ENCODE measurements at regions not wholly inside any gene's neighbourhood (a gene's known extent, or its start where the extent isn't known, plus 50 kb on each side); places are given as distances from the start of the nearest gene placed in this dataset.

GRCh38 chr3:148280623-148281242 is 417.0 kb upstream of the AGTR1 start:
- TF ChIP-seq EP300 (IDR thresholded peaks at IDR 0.05) (no peak), EHMT2 (IDR thresholded peaks at IDR 0.05; ENCODE audit: low read depth) (no peak), MYC (IDR thresholded peaks at IDR 0.05; ENCODE audit: borderline replicate concordance, low read length) (no peak), POLR2A (IDR thresholded peaks at IDR 0.05; ENCODE audit: low read length) (no peak), PHF8 (IDR thresholded peaks at IDR 0.05; ENCODE audit: borderline replicate concordance, low read depth) (no peak), MAX (IDR thresholded peaks at IDR 0.05) (no peak), RFX5 (IDR thresholded peaks at IDR 0.05) (no peak), POLR2AphosphoS2 (conservative IDR thresholded peaks at IDR 0.05; ENCODE audit: low read length) (no peak), MAZ (IDR thresholded peaks at IDR 0.05; ENCODE audit: borderline replicate concordance, low read depth, low read length) (no peak)
- TF ChIP-seq, protein P1, sequence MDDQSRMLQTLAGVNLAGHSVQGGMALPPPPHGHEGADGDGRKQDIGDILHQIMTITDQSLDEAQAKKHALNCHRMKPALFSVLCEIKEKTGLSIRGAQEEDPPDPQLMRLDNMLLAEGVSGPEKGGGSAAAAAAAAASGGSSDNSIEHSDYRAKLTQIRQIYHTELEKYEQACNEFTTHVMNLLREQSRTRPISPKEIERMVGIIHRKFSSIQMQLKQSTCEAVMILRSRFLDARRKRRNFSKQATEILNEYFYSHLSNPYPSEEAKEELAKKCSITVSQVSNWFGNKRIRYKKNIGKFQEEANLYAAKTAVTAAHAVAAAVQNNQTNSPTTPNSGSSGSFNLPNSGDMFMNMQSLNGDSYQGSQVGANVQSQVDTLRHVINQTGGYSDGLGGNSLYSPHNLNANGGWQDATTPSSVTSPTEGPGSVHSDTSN (IDR thresholded peaks at IDR 0.05), result no peak
- TF ChIP-seq, protein P2, sequence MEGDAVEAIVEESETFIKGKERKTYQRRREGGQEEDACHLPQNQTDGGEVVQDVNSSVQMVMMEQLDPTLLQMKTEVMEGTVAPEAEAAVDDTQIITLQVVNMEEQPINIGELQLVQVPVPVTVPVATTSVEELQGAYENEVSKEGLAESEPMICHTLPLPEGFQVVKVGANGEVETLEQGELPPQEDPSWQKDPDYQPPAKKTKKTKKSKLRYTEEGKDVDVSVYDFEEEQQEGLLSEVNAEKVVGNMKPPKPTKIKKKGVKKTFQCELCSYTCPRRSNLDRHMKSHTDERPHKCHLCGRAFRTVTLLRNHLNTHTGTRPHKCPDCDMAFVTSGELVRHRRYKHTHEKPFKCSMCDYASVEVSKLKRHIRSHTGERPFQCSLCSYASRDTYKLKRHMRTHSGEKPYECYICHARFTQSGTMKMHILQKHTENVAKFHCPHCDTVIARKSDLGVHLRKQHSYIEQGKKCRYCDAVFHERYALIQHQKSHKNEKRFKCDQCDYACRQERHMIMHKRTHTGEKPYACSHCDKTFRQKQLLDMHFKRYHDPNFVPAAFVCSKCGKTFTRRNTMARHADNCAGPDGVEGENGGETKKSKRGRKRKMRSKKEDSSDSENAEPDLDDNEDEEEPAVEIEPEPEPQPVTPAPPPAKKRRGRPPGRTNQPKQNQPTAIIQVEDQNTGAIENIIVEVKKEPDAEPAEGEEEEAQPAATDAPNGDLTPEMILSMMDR (IDR thresholded peaks at IDR 0.05), result no peak
